OCI-M1 (cell line): ENCODE measurements at regions not wholly inside any gene's neighbourhood (a gene's known extent, or its start where the extent isn't known, plus 50 kb on each side); places are given as distances from the start of the nearest gene placed in this dataset.
A peak's percentile ranks its signal among the peaks of the same experiment; 100 is the strongest.
"Not testable (repeated sequence)": the region's sequence is repeated elsewhere in the genome, so short reads cannot be mapped to it uniquely, and the experiment has no call there.

Experiments
- DNase-seq: peaks from one replicate; lab custom pipeline; 2025; lab: John Stamatoyannopoulos, UW

DNA sequence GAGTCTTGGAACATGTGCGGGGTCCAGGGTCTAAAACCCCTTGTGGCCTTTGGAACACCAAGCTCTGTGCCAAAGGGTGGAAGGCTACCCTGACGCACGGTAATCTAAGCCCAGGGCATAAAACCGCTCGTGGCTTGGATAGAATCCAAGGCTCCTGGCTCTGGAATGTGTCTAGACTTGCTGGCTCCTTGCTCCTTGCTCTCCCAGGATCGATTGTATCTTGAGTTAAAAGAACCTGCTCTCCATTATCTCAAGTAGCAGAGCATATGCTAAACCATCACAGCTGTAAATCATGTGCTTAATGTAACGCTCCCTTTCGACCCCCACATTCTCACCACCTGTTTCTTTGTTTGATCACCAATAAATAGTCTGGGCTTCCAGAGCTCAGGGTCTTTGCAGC, 50.3 kb downstream of the TLCD4 start:
- DNase-seq = not testable (repeated sequence)

DNA sequence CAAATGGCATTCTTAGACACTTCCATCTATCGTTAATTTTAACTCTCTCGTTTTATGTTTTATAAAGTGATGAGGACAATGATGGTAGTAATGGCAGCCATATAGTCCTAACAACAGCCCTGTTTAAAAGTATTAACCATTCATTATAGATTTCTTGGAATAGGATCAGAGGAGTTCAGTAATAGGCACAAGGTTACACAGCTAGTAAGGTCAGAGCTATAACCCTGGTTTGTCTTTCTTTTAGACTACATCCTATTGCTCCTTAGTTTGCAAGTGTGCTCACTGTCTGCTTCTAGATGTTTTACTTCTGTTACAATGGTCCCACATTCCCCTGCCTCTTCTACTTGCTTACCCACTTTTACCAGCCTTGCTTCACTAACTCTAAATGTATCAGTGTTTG, 50.9 kb downstream of the TLCD4 start:
- DNase-seq = no peak

DNA sequence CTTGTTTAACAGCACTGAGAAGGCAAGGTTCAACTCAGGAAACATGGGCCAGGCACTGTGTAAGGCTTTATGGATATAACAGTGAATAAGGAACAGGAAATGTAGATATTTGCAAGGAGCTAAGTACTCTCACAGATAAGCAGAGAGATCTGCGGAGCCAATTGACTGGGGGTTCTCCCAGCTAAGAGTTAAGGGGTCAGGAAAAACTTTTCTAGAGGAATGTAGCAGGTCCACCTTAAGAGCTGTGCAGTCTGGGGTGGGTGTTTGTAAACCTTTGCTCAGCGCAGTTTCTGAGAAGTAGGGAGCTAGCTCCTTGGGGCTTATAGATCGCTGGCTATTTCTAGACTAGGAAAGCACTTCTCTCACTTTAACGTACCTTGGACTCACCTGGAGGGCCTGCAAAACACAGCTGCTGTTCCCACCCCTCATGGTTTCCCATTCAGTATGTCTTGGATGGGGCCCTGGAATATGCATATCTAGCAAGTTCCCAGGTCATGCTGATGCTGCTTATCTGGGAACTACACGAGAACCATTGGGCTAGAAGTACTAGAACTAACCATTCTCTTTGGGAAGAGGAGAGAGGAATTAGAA, 51.7 kb downstream of the TLCD4 start:
- peak; percentile 24 for DNase-seq

DNA sequence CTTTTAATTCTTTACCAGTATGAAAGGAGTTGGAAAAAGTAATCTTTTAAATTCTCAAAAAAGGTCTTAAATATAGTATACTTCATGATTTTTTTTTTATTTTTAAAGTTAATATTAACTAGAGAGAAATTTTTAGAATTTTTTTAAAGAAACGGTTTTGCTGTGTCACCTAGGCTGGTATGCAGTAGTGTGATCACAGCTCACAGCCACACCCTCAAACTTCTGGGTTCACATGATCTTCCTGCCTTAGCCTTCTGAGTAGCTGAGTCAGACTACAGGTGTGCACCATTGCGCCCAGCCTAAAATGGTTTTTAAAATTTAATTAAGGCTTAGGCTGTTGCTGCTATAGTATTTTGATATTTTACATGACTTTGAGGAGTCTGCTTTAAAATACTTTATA, 52.4 kb downstream of the TLCD4 start:
- peak; percentile 65 for DNase-seq

DNA sequence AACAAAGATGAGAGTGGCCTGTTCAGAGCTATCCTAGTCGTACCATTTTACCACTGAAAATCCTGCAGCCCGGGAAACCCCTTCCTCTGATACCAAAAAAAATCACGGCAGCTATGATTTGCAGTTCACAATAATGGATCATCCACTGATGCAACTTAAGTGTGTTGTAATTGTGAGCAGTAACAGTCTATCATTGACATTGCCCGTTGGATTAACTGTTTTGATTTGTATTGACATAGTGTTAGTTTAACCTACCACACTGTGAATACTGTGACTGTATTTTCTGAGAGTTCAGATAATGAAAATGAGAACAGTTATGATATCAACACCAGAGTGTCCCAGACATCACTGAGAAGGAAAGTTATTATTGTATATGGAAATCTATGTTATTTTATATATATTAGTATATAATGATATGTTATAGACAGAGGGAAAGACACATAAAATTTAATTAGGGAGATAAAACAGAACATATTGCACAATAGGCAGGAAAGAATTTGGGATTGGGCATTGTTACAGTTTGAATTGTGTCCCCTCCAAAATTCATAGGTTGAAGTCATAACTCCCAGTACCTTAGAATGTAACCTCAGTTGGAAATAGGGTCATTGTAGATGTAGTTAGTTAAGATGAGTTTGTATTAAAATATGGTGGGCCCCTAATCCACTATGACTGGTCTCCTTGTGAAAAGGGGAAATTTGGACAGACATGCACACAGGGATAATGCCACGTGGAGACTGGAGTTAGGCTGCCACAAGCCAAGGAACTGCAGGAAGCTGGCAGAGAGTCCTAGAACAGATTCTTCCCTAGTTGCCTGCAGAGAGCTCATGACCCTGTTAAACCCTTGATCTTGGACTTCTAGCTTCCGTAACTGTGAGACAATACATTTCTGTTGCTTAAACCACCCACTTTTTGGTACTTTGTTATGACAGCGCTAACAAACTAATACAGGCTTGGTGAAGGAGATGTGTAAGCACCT, 54.4 kb downstream of the TLCD4 start:
- no peak for DNase-seq

DNA sequence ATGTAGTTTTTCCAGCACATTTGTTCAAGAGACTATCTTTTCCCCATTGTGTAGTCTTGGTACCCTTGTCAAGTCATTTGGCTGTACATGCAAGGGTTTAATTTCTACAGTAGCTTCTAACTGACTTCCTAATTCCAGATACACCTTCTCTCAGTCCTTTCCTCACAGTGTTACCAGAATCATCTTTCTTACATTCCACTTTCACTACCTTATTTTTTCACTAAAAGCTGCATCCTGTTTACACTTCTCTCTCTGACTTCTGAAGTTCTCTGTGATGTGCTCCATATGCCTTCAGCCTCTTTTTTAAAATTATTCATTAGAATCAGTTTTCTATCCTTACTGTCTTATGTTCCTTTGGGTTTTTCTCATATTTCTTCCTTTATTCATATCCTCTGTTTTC, 57.1 kb upstream of the RWDD3 start:
- no peak for DNase-seq

DNA sequence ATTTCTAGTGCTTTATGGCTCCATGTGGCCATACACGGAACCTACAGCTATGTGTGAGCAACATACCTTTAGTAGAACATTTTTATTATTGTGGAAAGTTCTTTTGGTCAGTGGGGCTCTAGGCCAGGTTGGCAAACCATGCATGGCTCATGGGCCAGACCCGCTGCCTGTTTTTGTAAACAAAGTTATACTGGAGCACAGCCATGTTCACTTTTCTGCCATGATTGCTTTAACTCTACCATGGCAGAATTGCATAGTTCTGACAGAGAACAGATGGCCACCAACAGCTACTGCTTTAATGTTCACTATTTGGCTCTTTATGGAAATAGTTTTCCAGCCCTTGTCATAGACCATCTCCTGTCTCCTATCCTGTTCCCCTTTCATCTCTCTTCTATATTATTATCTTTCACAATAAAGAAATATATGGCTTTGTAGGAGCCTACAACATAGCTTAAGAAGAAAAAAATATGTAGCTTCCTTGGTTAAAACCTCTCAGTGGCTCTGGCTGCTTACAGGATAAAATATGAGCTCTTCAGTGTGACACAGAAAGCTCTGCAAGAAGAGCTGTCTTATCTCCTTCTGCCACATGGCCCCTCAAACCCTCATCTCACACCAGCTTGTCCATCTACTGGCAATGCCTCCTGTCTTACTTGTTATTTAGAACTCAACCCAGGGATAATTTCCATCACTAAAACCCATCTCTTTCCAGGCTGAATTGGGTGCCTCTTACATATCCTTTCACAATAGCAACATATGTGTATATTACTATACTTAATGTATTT, 54.6 kb upstream of the RWDD3 start:
- peak; percentile 94 for DNase-seq

DNA sequence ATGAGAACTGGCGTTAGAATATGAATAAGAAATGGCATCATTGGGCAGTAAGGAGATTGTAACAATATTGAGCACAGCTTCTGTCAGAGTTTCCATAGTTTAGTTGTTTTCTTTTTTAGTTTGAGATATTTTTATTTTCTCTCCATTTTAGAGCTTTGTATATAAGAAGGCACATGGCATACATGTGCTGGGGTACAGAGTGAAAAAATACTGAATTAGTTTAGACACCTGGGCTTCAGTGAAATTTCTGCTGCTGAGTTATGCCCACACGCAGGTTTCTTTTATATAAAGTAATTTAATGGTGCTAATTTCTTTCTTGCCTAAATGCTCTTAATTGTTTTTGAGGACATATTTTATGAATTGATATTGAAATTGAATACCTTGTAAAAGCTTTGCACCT, 53.6 kb upstream of the RWDD3 start:
- DNase-seq = no peak

DNA sequence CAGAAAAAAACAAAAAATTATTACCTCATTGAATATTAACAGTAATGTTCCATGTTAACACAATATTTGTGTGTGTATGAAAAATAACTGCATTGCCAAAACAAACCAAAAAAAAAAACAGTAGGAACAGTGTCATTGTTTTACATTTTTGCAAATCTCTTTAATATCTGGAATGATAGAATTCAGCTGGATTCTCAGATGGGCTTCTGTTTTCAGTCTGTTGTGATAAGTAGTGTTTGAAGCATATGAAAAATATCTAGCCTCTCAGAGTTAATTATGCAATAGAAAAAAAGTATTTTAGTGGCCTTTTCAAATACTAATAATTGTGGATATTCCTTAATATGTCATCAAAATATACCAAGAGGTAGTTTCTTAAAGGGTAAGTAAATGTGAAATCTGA, 52.9 kb upstream of the RWDD3 start:
- no peak for DNase-seq

DNA sequence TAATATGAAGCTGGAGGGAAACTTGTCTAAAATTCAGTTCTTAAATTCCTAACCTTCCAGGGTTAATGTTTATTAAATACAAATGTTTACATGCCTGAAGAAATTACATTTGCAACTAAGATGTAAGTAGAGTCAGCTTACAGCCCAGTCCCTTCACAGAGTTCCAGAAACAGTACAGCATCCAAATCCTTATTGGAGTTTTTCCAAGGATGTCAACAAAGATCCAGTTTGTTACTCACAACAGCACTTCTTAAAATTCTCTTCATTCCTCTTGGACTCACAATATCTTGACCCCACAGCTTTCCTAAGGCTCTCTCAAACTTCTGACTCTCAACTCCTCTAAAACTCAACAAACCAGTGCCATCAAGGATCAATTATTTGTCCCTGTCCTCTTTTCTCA, 50.1 kb upstream of the RWDD3 start:
- no peak for DNase-seq
